ENCODE measurements at regions not wholly inside any gene's neighbourhood (a gene's known extent, or its start where the extent isn't known, plus 50 kb on each side); places are given as distances from the start of the nearest gene placed in this dataset.
"Not testable (repeated sequence)": the region's sequence is repeated elsewhere in the genome, so short reads cannot be mapped to it uniquely, and the experiment has no call there.

DNA sequence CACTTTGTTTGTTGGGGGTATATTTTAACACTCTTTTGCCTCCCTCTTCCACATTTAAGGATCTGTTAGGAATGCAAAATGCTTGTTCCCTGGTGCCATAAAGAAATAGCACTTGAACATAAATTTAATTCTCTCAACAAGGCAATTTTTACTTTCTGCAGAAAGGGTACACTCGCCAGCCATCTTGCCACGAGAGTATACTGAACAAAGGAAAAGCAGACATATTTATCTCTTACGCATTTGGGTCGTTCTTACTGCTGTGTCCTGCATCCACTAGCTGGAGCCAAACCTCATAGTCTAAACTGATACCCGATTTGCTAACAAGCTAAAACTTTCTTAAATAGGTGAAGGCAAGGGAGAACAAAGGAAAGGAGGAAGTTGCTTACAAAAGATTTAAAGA lies 129.5 kb downstream of the B3GNT2 start:
- no peak for DNase-seq

DNA sequence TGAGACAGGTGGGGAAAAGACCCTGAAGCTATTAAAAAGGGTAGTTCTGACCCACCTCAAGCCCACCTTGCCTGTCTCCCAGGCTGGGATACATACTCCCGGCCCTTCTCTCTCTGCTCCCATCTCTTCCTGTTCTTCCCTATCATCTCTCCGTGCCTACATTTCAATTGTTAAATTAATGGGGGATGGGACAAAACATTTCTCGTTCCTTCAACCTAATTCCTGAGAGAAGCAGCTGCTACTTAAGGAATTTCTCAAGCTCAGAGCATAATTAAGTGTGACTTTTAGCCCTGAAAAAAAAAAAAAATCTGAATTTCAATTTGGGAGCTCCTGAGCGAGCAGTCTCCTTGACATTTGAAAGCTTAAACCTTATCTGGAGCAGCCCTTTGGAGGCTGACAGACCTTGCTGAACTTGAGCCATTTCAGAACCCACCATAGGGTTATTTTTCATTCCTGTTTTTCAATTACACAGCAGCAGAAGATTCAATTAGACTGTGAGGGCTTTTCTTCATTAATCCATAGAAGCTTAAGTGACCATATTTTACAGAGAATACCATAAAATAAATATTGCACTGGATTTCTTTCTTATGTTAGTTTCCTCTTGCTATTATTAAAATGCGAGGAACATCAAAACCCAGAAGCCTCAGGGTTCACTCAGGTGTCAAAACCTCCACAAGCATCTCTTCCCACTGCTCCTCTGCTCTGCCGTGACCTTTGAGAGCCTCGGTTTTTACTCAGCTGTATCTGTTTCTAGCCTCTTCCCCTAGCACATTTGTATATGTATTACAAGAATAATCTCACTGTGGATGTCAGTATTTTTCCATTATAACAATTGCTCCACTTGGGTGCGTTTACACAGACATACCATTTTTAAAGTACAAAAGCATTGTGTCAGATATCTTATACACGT lies 125.7 kb downstream of the B3GNT2 start:
- no peak for DNase-seq

GRCh38 chr2:62320657-62321357 lies 124.9 kb downstream of the B3GNT2 start:
- no peak for DNase-seq

- not testable (repeated sequence) for DNase-seq
Observed at GRCh38 chr2:62320137-62320536, 124.2 kb downstream of the B3GNT2 start.

- no peak for DNase-seq
Observed at GRCh38 chr2:62319070-62319469, 123.2 kb downstream of the B3GNT2 start.

DNA sequence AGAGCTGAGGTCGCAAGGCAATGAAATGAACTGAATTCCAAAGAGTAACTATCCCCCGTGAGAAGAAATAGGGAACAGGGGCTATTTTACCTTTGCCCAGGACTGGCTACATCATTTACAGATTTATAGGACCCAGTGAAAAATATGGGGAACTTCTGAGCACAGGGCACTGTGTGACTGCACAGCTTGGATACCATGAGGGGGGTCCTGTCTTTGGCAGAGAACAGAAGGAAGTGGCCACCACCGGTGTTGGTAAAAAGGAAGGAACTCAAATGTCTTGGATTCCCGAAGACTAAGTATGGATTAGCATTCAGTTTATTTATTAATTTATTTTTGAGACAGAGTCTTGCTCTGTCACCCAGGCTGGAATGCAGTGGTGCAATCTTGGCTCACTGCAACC lies 119.6 kb downstream of the B3GNT2 start:
- DNase-seq, result no peak

GRCh38 chr2:62314291-62314690 lies 118.4 kb downstream of the B3GNT2 start:
- no peak for DNase-seq

DNA sequence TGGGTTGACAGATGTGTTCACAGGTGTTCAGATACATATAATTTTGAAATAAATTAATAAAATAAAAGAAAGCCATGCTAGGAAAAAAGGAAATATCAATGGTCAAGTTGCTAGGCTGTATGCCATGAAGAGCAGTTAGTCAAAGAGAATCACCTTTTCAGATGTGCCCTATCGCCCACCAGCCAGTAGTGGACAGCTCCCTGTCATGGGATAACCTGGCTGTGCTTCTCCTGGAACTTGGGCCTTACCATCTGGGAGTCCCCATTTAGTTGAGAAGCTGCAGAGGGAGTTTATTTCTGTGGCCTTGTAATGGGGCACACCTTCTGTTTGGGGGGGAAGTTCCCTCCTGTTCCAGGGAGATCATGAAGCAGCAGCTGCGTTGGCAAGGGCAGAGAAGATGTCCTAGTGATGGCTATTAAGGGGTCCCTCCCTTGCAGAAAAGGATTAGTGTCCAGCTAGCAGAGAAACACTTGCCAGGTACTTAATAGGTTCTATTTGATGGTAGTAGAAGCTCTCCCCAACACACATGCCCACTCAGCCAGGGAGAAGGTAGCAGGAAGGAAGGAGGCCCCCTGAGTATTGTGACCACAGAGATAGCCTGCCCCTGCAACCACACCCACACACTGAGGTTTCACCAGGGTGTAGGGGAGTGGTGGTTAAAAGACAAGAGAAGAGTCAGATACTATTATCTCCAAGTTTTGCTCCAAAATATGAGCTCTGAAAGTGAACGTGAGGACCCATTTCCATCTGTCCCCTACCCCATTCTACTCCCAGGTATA lies 117.7 kb downstream of the B3GNT2 start:
- DNase-seq, result no peak

- DNase-seq, result no peak
Observed at GRCh38 chr2:62309465-62310091, 113.7 kb downstream of the B3GNT2 start.

GRCh38 chr2:62309081-62309464 lies 113.2 kb downstream of the B3GNT2 start:
- DNase-seq, result no peak

GRCh38 chr2:62307469-62308389 lies 111.8 kb downstream of the B3GNT2 start:
- DNase-seq, result no peak

- DNase-seq, result no peak
Observed at GRCh38 chr2:62306751-62307468, 111.0 kb downstream of the B3GNT2 start.

DNA sequence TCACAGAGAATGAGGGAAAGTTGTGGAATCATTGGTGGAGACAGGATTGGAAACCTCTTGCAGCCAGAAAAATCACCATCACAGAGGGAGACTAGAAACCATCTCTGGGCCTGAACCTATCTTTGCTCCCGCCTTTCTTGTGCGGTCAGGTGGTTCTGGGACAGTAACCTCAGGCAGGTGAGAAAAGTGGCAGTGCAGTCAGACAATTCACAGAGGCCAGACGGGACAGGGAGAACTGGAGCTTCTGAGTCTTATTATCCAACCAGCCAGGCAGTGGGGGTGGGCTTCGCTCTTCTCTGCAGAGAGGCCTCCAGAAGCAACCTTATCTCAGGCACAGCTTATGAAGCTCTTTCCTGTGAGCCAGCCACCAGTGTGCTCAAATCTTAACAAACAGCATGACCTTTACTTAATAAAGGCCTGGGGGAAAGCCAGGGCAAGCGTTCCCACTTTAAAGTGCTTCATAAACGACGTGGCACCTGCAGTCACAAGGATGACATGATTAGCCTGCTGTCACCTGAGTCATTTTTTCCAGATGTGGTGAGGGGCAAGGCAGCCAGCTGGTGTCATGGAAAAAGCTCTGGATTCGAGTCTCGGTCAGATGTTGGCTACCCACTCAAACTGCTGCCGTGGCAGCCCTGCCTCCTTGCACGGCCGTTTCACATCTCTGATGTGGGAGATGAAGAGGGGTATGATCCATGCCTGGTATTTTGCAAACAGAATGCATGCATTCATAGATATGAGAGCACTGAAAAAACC lies 109.7 kb downstream of the B3GNT2 start:
- DNase-seq, result no peak

DNA sequence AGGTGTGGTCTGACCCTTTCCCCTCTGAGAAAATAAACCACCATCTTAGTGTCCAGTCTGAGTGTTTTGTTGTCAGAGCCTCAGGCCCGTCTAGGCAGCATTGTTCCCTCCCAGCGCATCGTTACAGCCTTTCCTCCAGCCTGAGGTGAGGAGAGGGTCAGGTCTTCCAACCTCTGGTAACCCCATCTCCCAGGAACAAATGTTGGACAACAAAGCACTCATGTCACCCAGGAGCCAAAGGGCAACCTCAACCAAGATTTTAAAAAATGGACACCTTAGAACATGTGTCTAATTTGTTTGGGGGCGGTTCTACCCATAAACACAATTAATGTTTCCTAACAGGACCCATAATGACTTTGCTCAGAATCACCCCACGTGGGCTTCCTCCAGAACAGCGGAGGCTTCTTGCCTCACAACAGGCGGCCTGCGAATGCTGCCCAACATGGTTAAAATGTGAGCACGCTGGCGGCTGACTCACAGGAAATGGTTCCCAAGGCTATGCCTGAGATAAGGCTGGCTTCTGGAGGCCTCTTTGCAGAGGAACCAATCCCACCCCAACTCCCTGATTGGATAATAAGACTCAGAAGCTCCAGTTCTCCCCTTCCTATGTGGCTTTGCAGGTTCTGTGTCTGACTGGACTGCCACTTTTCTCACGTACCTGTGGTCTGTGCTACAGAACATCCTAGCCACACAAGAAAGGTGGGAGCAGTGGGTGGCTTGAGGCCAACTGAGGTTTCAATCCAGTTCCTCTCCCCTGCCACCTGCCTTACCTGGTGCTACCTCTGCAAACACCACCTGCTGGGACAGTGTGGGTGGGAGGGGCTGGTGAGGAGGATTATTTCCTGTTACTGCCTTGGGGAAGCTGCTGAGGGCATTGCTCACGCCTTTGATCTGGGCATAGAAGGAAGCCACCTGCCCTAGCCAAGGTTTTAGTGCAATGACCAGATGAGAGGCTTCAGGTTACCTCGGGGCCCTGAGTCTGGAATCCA lies 108.8 kb downstream of the B3GNT2 start:
- DNase-seq, result peak; percentile 9

- no peak for DNase-seq
Observed at GRCh38 chr2:62303788-62304187, 107.9 kb downstream of the B3GNT2 start.

GRCh38 chr2:62302631-62303435 lies 106.9 kb downstream of the B3GNT2 start:
- no peak for DNase-seq

DNA sequence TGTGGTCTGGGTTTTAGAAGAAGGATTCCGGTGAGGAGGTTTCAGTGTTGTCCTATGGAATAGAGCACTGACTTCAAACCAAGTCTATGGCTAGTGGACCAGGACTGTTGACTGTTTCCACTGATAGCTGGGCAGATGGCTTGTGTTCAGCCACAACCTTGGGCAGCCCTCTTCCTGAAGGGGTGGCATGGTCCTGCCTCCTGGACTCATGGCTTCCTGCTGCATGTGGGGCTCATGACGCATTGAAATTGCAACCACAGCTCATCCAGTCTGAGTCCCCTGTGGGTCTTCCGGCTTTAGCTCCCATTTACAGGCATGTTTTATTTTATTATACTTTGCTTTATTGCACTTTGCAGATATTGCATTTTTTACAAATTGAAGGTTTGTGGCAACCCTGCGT lies 105.0 kb downstream of the B3GNT2 start:
- DNase-seq, result no peak

DNA sequence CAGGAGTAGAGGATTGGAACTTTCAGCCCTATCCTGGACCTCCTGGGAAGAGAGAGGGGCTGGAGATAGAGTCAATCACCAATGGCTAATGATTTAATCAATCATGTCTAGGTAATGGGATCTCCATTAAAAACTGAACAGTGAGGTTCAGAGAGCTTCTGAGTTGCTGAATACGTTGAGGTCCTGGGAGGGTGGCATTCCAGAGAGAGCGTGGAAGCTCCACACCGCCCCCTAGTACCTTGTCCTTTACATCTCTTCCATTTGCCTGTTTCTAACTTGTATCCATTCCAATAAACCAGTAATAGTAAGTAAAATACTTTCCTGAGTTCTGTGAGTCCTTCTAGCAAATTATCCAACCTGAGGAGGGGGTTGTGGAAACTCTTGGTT lies 101.7 kb downstream of the B3GNT2 start:
- DNase-seq, result no peak

All from NCI-H1436 treated with DMSO at 0.1 percent for 48 hours (cell line).